H1 (cell line): ENCODE measurements at regions not wholly inside any gene's neighbourhood (a gene's known extent, or its start where the extent isn't known, plus 50 kb on each side); places are given as distances from the start of the nearest gene placed in this dataset.

Experiments
- BACH1 ChIP-seq: IDR thresholded peaks from 2 replicates; pipeline ENCODE4 v1.6.1; 2012; ENCODE audit warnings: low read length, improper control_type of control experiment
- GTF2F1 ChIP-seq: IDR thresholded peaks from 2 replicates; pipeline ENCODE4 v1.6.1; 2012; ENCODE audit warnings: low read depth, low read length, improper control_type of control experiment, borderline replicate concordance
- HDAC2 ChIP-seq, 2 experiments: fragments of 300-600 bp in 1 of 2; sonication (generic) in 1 of 2; IDR thresholded peaks; 2 replicates each; pipeline ENCODE4 v1.6.1; 2011 to 2012; ENCODE audit warnings: low read depth in 2 of 2, low read length in 2 of 2, mild to moderate bottlenecking in 2 of 2, moderate library complexity in 2 of 2, borderline replicate concordance in 1 of 2, inconsistent platforms in 1 of 2
- NRF1 ChIP-seq: IDR thresholded peaks from 2 replicates; pipeline ENCODE4 v1.6.1; 2011; ENCODE audit warnings: mild to moderate bottlenecking, low read depth, low read length, improper control_type of control experiment
- PHF8 ChIP-seq: fragments of 200-600 bp; sonication (generic); conservative IDR thresholded peaks from 2 replicates; pipeline ENCODE4 v1.7.1; 2012; ENCODE audit warnings: low read depth, mild to moderate bottlenecking, inconsistent platforms, low read length, moderate library complexity
- RNF2 ChIP-seq: fragments of 200-900, 300-1000 bp; sonication (generic); IDR thresholded peaks from 2 replicates; pipeline ENCODE4 v1.7.1; 2016; ENCODE audit warnings: borderline replicate concordance, low read depth, mild to moderate bottlenecking, antibody characterized with exemption, low read length; ENCODE audit not compliant: poor library complexity, severe bottlenecking; ENCODE audit errors: missing control alignments
- TEAD4 ChIP-seq: IDR thresholded peaks from 2 replicates; pipeline ENCODE4 v1.6.1; 2012; ENCODE audit warnings: low read depth, low read length, inconsistent platforms, mixed read lengths
- TF ChIP-seq, protein P1 (sequence below): fragments of 300-600 bp; sonication (generic); IDR thresholded peaks from 2 replicates; pipeline ENCODE4 v1.7.1; 2012; ENCODE audit warnings: low read length, moderate library complexity, mild to moderate bottlenecking, inconsistent platforms; ENCODE audit not compliant: insufficient replicate concordance
- TF ChIP-seq, protein P2 (sequence below): IDR thresholded peaks from 2 replicates; pipeline ENCODE4 v1.6.1; 2011; ENCODE audit warnings: low read length, improper control_type of control experiment

DNA sequence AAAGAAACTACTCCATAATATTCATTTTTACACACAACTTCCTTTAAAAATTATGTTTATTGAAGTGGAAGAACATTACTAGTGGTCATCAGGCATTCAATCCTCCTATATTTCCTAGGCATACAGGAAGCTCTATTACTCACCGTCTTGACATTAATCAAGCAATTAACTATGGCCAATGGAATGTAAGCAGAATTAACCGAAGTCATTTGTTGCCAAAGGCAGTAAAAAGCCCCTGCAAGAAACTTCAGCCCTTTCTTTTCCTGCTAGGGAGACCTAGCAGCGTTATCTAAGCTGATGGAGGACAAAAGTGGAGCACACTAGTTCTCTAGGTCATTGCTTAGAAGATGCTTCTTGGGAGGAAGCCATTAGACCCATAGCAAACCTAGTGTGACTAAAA lies 399.6 kb downstream of the KCNH5 start (continued):
- TF ChIP-seq, protein P1, sequence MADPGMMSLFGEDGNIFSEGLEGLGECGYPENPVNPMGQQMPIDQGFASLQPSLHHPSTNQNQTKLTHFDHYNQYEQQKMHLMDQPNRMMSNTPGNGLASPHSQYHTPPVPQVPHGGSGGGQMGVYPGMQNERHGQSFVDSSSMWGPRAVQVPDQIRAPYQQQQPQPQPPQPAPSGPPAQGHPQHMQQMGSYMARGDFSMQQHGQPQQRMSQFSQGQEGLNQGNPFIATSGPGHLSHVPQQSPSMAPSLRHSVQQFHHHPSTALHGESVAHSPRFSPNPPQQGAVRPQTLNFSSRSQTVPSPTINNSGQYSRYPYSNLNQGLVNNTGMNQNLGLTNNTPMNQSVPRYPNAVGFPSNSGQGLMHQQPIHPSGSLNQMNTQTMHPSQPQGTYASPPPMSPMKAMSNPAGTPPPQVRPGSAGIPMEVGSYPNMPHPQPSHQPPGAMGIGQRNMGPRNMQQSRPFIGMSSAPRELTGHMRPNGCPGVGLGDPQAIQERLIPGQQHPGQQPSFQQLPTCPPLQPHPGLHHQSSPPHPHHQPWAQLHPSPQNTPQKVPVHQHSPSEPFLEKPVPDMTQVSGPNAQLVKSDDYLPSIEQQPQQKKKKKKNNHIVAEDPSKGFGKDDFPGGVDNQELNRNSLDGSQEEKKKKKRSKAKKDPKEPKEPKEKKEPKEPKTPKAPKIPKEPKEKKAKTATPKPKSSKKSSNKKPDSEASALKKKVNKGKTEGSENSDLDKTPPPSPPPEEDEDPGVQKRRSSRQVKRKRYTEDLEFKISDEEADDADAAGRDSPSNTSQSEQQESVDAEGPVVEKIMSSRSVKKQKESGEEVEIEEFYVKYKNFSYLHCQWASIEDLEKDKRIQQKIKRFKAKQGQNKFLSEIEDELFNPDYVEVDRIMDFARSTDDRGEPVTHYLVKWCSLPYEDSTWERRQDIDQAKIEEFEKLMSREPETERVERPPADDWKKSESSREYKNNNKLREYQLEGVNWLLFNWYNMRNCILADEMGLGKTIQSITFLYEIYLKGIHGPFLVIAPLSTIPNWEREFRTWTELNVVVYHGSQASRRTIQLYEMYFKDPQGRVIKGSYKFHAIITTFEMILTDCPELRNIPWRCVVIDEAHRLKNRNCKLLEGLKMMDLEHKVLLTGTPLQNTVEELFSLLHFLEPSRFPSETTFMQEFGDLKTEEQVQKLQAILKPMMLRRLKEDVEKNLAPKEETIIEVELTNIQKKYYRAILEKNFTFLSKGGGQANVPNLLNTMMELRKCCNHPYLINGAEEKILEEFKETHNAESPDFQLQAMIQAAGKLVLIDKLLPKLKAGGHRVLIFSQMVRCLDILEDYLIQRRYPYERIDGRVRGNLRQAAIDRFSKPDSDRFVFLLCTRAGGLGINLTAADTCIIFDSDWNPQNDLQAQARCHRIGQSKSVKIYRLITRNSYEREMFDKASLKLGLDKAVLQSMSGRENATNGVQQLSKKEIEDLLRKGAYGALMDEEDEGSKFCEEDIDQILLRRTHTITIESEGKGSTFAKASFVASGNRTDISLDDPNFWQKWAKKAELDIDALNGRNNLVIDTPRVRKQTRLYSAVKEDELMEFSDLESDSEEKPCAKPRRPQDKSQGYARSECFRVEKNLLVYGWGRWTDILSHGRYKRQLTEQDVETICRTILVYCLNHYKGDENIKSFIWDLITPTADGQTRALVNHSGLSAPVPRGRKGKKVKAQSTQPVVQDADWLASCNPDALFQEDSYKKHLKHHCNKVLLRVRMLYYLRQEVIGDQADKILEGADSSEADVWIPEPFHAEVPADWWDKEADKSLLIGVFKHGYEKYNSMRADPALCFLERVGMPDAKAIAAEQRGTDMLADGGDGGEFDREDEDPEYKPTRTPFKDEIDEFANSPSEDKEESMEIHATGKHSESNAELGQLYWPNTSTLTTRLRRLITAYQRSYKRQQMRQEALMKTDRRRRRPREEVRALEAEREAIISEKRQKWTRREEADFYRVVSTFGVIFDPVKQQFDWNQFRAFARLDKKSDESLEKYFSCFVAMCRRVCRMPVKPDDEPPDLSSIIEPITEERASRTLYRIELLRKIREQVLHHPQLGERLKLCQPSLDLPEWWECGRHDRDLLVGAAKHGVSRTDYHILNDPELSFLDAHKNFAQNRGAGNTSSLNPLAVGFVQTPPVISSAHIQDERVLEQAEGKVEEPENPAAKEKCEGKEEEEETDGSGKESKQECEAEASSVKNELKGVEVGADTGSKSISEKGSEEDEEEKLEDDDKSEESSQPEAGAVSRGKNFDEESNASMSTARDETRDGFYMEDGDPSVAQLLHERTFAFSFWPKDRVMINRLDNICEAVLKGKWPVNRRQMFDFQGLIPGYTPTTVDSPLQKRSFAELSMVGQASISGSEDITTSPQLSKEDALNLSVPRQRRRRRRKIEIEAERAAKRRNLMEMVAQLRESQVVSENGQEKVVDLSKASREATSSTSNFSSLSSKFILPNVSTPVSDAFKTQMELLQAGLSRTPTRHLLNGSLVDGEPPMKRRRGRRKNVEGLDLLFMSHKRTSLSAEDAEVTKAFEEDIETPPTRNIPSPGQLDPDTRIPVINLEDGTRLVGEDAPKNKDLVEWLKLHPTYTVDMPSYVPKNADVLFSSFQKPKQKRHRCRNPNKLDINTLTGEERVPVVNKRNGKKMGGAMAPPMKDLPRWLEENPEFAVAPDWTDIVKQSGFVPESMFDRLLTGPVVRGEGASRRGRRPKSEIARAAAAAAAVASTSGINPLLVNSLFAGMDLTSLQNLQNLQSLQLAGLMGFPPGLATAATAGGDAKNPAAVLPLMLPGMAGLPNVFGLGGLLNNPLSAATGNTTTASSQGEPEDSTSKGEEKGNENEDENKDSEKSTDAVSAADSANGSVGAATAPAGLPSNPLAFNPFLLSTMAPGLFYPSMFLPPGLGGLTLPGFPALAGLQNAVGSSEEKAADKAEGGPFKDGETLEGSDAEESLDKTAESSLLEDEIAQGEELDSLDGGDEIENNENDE, result no peak
- TF ChIP-seq PHF8 (no peak), BACH1 (no peak), NRF1 (no peak), TEAD4 (no peak), GTF2F1 (no peak), HDAC2 (IDR thresholded peaks at IDR 0.05; ENCODE audit: borderline replicate concordance in 1 of 2, low read depth in 2 of 2, low read length in 2 of 2) (no peak), RNF2 (no peak)
- TF ChIP-seq, protein P2, sequence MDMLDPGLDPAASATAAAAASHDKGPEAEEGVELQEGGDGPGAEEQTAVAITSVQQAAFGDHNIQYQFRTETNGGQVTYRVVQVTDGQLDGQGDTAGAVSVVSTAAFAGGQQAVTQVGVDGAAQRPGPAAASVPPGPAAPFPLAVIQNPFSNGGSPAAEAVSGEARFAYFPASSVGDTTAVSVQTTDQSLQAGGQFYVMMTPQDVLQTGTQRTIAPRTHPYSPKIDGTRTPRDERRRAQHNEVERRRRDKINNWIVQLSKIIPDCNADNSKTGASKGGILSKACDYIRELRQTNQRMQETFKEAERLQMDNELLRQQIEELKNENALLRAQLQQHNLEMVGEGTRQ, result no peak
